HuH-7 (cell line): ENCODE measurements at regions not wholly inside any gene's neighbourhood (a gene's known extent, or its start where the extent isn't known, plus 50 kb on each side); places are given as distances from the start of the nearest gene placed in this dataset.

ENCODE experiments used
- DNase-seq: peaks from one replicate; pipeline ENCODE4 v3.0.0; 2011; ENCODE audit warnings: low spot score

GRCh38 chr1:69513601-69514000 is 54.1 kb upstream of the LRRC7 start:
- DNase-seq, result no peak
